K562 (cell line): ENCODE measurements at regions not wholly inside any gene's neighbourhood (a gene's known extent, or its start where the extent isn't known, plus 50 kb on each side); places are given as distances from the start of the nearest gene placed in this dataset.

Experiments used
- ATAC-seq: fragments of 200-7000 bp; cut with Tn5 transposase; 3 replicates; pipeline ENCODE4 v1.9.1; 2020; ENCODE audit warnings: moderate library complexity
- BruUV-seq: library from RNA; stranded (reverse); fragments of 400-500 nt; replicated peaks from 2 replicates; lab custom pipeline; 2021; lab: Mats Ljungman, UMichigan
- CTCF ChIA-PET: fragments of 300-600 bp; formaldehyde crosslinking; extraction: SDS; loops from one replicate; lab custom pipeline; 2021; ENCODE audit warnings: low intra/inter-chr PET ratio; lab: Yijun Ruan, JAX
- POLR2A ChIA-PET: fragments of 300-600, 350-650 bp; sonication (Branson Sonifier 250); formaldehyde crosslinking; extraction: SDS; loops from one replicate; lab custom pipeline; 2021; ENCODE audit warnings: antibody characterized with exemption, inconsistent platforms; lab: Yijun Ruan, JAX
- DNase-seq, 4 experiments: peaks; one replicate each; pipeline versions ENCODE4 v3.0.0 to v3.0.0-alpha.2; 2011 to 2018; ENCODE audit warnings: low spot score in 3 of 4, mixed read lengths in 3 of 4; ENCODE audit errors: extremely low read depth in 1 of 4
- FAIRE-seq: peaks from 2 replicates; lab custom pipeline; 2011; peaks lifted over from hg19 to GRCh38; lab: Jason Lieb, UNC
- H2AFZ ChIP-seq: 2 replicates; pipeline ENCODE4 v1.6.0; 2011; ENCODE audit warnings: low read depth, low read length, control low read depth, inconsistent platforms
- H3K27ac ChIP-seq: fragments of 200-600 bp; 3 replicates; pipeline ENCODE4 v1.8.0; 2011; ENCODE audit warnings: low read depth, mild to moderate bottlenecking, control low read depth, inconsistent platforms, low read length, moderate library complexity, mixed read lengths; ENCODE audit errors: extremely low read depth
- H3K27me3 ChIP-seq, 2 experiments: fragments of 300-600 bp in 1 of 2; 2 replicates in 1 of 2; 3 replicates in 1 of 2; pipeline versions ENCODE4 v1.6.0 to v1.8.0; 2011; ENCODE audit warnings: inconsistent platforms in 2 of 2, low read length in 2 of 2, mild to moderate bottlenecking in 1 of 2, mixed read lengths in 1 of 2, moderate library complexity in 1 of 2; ENCODE audit not compliant: control insufficient read depth in 2 of 2, insufficient read depth in 2 of 2
- H3K36me3 ChIP-seq: fragments of 300-600 bp; 3 replicates; pipeline ENCODE4 v1.8.0; 2011; ENCODE audit warnings: mild to moderate bottlenecking, low read length, inconsistent platforms; ENCODE audit not compliant: control insufficient read depth, insufficient read depth
- H3K4me1 ChIP-seq, 2 experiments: fragments of 200-600 bp in 1 of 2; replicated peaks in 1 of 2; 2 replicates in 1 of 2; 3 replicates in 1 of 2; pipeline versions ENCODE4 v1.5.1 to v1.8.0; 2011; ENCODE audit warnings: inconsistent platforms in 2 of 2, low read length in 2 of 2, mild to moderate bottlenecking in 1 of 2, mixed read lengths in 1 of 2, moderate library complexity in 1 of 2; ENCODE audit not compliant: control insufficient read depth in 2 of 2, insufficient read depth in 2 of 2
- H3K4me2 ChIP-seq: 2 replicates; pipeline ENCODE4 v1.6.1; 2011; ENCODE audit warnings: low read length, control low read depth, inconsistent platforms, mixed read lengths; ENCODE audit not compliant: insufficient read depth
- H3K4me3 ChIP-seq: fragments of 200-600 bp; sonication (generic), shearing (Covaris generic); 2 replicates; pipeline ENCODE4 v1.5.1; 2016; ENCODE audit warnings: control low read depth, inconsistent platforms
- H3K79me2 ChIP-seq: fragments of 200-600 bp; 3 replicates; pipeline ENCODE4 v1.8.0; 2011; ENCODE audit warnings: low read length, inconsistent platforms; ENCODE audit not compliant: control insufficient read depth, insufficient read depth
- H3K9ac ChIP-seq, 2 experiments: 2 replicates each; pipeline versions ENCODE4 v1.6.0 to v1.6.1; 2011; ENCODE audit warnings: low read depth in 2 of 2, low read length in 2 of 2, control low read depth in 1 of 2, inconsistent platforms in 1 of 2, mild to moderate bottlenecking in 1 of 2, mixed read lengths in 1 of 2; ENCODE audit not compliant: insufficient read depth in 1 of 2
- H3K9me1 ChIP-seq: one replicate; pipeline ENCODE4 v1.6.0; 2011; ENCODE audit warnings: inconsistent platforms, mild to moderate bottlenecking, low read length, moderate library complexity; ENCODE audit not compliant: control insufficient read depth, insufficient read depth
- H3K9me3 ChIP-seq: replicated peaks from 2 replicates; pipeline ENCODE4 v1.5.1; 2011; ENCODE audit warnings: low read depth, low read length, inconsistent platforms; ENCODE audit not compliant: control insufficient read depth, insufficient read depth
- H4K20me1 ChIP-seq: replicated peaks from 2 replicates; pipeline ENCODE4 v1.6.1; 2011; ENCODE audit warnings: low read length, inconsistent platforms, mixed read lengths; ENCODE audit not compliant: control insufficient read depth, insufficient read depth
- E2F5 ChIP-seq: sonication (generic); formaldehyde crosslinking; IDR thresholded peaks from 2 replicates; pipeline ENCODE4 v1.8.0; 2022; ENCODE audit warnings: mild to moderate bottlenecking, missing genetic modification reagents
- KDM2B ChIP-seq: fragments of 250-450 bp; sonication (Bioruptor Pico); IDR thresholded peaks from 2 replicates; pipeline ENCODE4 v1.8.0; 2021; ENCODE audit warnings: mild to moderate bottlenecking, moderate library complexity
- NKRF ChIP-seq: fragments of 450-650 bp; IDR thresholded peaks from 2 replicates; pipeline ENCODE4 v1.6.1; 2016; ENCODE audit warnings: borderline replicate concordance
- ZNF24 ChIP-seq: fragments of 450-650 bp; IDR thresholded peaks from 2 replicates; pipeline ENCODE4 v1.6.1; 2016
- ZNF57 ChIP-seq: fragments of 450-650 bp; formaldehyde crosslinking; IDR thresholded peaks from 2 replicates; pipeline ENCODE4 v1.4.0; 2020; ENCODE audit warnings: mild to moderate bottlenecking, moderate library complexity
- WGBS: fragments of 100-300 bp; shearing (Covaris generic); methylation state at CpG from one replicate; pipeline ENCODE4 v1.1.6; 2016; ENCODE audit warnings: low coverage, mixed read lengths; ENCODE audit not compliant: insufficient coverage; ENCODE audit errors: missing lambda C conversion rate; 5-methylcytosine and 5-hydroxymethylcytosine counted together
- in situ Hi-C: fragments of 300-500 bp; cut with MboI; formaldehyde crosslinking; loops from 4 replicates; pipeline ENCODE4 v1.15.0; 2018; ENCODE audit warnings: inconsistent platforms, mixed read lengths
- intact Hi-C: fragments of 100-400 bp; cut with micrococcal nuclease; formaldehyde crosslinking; loops from 2 replicates; pipeline ENCODE4 v1.14.2; 2022

- no peak overlapping the region for H3K4me3 ChIP-seq
- H3K4me1 ChIP-seq = no peaks in the 10 kb centered on the region
- H3K27me3 ChIP-seq = no peaks in the 10 kb centered on the region
- no peak overlapping the region for H3K9ac ChIP-seq
- WGBS = 0% methylated on average over 6 of the region's 6 CpGs
- H3K9me1 ChIP-seq = no peaks in the 10 kb centered on the region
- ATAC-seq = no peak
- H3K36me3 ChIP-seq = no peaks in the 10 kb centered on the region
- in situ Hi-C loops = no loop called here
- H2AFZ ChIP-seq = no peak overlapping the region
- FAIRE-seq = no peak
- H4K20me1 ChIP-seq = no peaks in the 10 kb centered on the region
- ChIA-PET CTCF (no interaction called here), POLR2A (no interaction called here)
- TF ChIP-seq E2F5 (no peak), NKRF (no peak), ZNF57 (CRISPR knock-in tag) (no peak), ZNF24 (no peak), KDM2B (no peak)
- BruUV-seq = no TSS peak
- no peak overlapping the region for H3K27ac ChIP-seq
- DNase-seq = no peak
- H3K79me2 ChIP-seq = no peaks in the 10 kb centered on the region
- intact Hi-C loops = no loop called here
- no peaks in the 10 kb centered on the region; the same call in 1 of the 2 replicates for H3K9me3 ChIP-seq
- H3K4me2 ChIP-seq = no peak overlapping the region
Observed at GRCh38 chr4:59825104-59825503, 1375.0 kb upstream of the ADGRL3 start.
